SK-N-SH (cell line): ENCODE measurements at regions not wholly inside any gene's neighbourhood (a gene's known extent, or its start where the extent isn't known, plus 50 kb on each side); places are given as distances from the start of the nearest gene placed in this dataset.

ENCODE experiments used
- CTCF ChIA-PET: fragments of 300-600, 350-600 bp; formaldehyde crosslinking; extraction: SDS; loops from one replicate; lab custom pipeline; 2021; lab: Yijun Ruan, JAX
- POLR2A ChIA-PET: fragments of 350-600 bp; sonication (Branson Sonifier 250); formaldehyde crosslinking; extraction: SDS; loops from one replicate; lab custom pipeline; 2020; ENCODE audit warnings: antibody characterized with exemption, inconsistent platforms; lab: Yijun Ruan, JAX
- DNase-seq: peaks from one replicate; pipeline ENCODE4 v3.0.0; 2012
- H2AFZ ChIP-seq: fragments of 200-600 bp; sonication (generic); 2 replicates; pipeline ENCODE4 v1.8.1; 2016; ENCODE audit warnings: antibody characterized with exemption, mild to moderate bottlenecking, low read depth
- H3F3A ChIP-seq: fragments of 200-600 bp; sonication (generic); replicated peaks from 2 replicates; pipeline ENCODE3; 2016; ENCODE audit warnings: antibody characterized with exemption, mild to moderate bottlenecking; ENCODE audit not compliant: insufficient read depth
- H3K27ac ChIP-seq, 2 experiments: fragments of 200-500 bp in 1 of 2; fragments of 200-600 bp in 1 of 2; sonication (Bioruptor generic) in 1 of 2; sonication (generic), shearing (Covaris generic) in 1 of 2; 2 replicates each; pipeline versions ENCODE4 v1.5.1 to v1.6.1; 2014 to 2016; ENCODE audit warnings: low read depth in 2 of 2, inconsistent platforms in 1 of 2, low read length in 1 of 2, mild to moderate bottlenecking in 1 of 2, mixed read lengths in 1 of 2
- H3K27me3 ChIP-seq: fragments of 200-600 bp; sonication (generic), shearing (Covaris generic); 2 replicates; pipeline ENCODE4 v1.6.1; 2016; ENCODE audit warnings: mixed run types; ENCODE audit not compliant: insufficient read depth
- H3K36me3 ChIP-seq, 2 experiments: fragments of 200-500 bp in 1 of 2; fragments of 200-600 bp in 1 of 2; sonication (Bioruptor generic) in 1 of 2; sonication (generic) in 1 of 2; replicated peaks in 1 of 2; 2 replicates each; pipeline versions ENCODE3 to v1.5.1; 2014 to 2016; ENCODE audit warnings: low read length in 1 of 2, mild to moderate bottlenecking in 1 of 2; ENCODE audit not compliant: insufficient read depth in 2 of 2, control insufficient read depth in 1 of 2
- H3K4me1 ChIP-seq, 2 experiments: fragments of 200-500 bp in 1 of 2; fragments of 200-600 bp in 1 of 2; sonication (Bioruptor generic) in 1 of 2; sonication (generic), shearing (Covaris generic) in 1 of 2; 2 replicates each; pipeline versions ENCODE4 v1.5.1 to v1.6.1; 2014 to 2016; ENCODE audit warnings: low read depth in 1 of 2, low read length in 1 of 2, mixed run types in 1 of 2; ENCODE audit not compliant: insufficient read depth in 2 of 2, control insufficient read depth in 1 of 2
- H3K4me2 ChIP-seq: fragments of 200-600 bp; sonication (generic), shearing (Covaris generic); 2 replicates; pipeline ENCODE4 v1.6.1; 2017; ENCODE audit warnings: mixed run types
- H3K4me3 ChIP-seq, 2 experiments: fragments of 200-500 bp in 1 of 2; fragments of 200-600 bp in 1 of 2; sonication (Bioruptor generic) in 1 of 2; sonication (generic), shearing (Covaris generic) in 1 of 2; 2 replicates each; pipeline versions ENCODE4 v1.5.1 to v1.8.1; 2014 to 2016; ENCODE audit warnings: low read depth in 2 of 2, inconsistent platforms in 1 of 2, low read length in 1 of 2, mild to moderate bottlenecking in 1 of 2, mixed read lengths in 1 of 2, moderate library complexity in 1 of 2
- H3K79me2 ChIP-seq: fragments of 200-600 bp; sonication (generic); 2 replicates; pipeline ENCODE4 v1.8.1; 2017; ENCODE audit warnings: mild to moderate bottlenecking; ENCODE audit not compliant: insufficient read depth
- H3K9ac ChIP-seq: fragments of 200-600 bp; sonication (generic); 2 replicates; pipeline ENCODE4 v1.6.1; 2017; ENCODE audit warnings: mixed run types
- H3K9me2 ChIP-seq: fragments of 200-600 bp; sonication (generic); 2 replicates; pipeline ENCODE4 v1.6.1; 2017; ENCODE audit warnings: mixed run types
- H3K9me3 ChIP-seq: fragments of 200-600 bp; sonication (generic); 2 replicates; pipeline ENCODE4 v1.6.1; 2017; ENCODE audit warnings: mixed run types, mild to moderate bottlenecking, moderate library complexity
- H4K20me1 ChIP-seq: fragments of 200-600 bp; sonication (generic); 2 replicates; pipeline ENCODE4 v1.6.1; 2017; ENCODE audit warnings: mild to moderate bottlenecking, mixed run types; ENCODE audit not compliant: insufficient read depth
- EZH2phosphoT487 ChIP-seq: fragments of 200-600 bp; sonication (generic); IDR thresholded peaks from 2 replicates; pipeline ENCODE4 v1.6.1; 2017; ENCODE audit warnings: low read depth, mixed run types, mild to moderate bottlenecking, antibody characterized with exemption, moderate library complexity, borderline replicate concordance
- FOXM1 ChIP-seq: IDR thresholded peaks from 2 replicates; pipeline ENCODE4 v1.4.0; 2012; ENCODE audit warnings: low read depth, mild to moderate bottlenecking
- GABPA ChIP-seq: IDR thresholded peaks from 2 replicates; pipeline ENCODE4 v1.4.0; 2012; ENCODE audit warnings: low read depth, mild to moderate bottlenecking
- JUND ChIP-seq: IDR thresholded peaks from 2 replicates; pipeline ENCODE4 v1.4.0; 2012
- NFIC ChIP-seq: IDR thresholded peaks from 2 replicates; pipeline ENCODE4 v1.4.0; 2012; ENCODE audit warnings: borderline replicate concordance
- RAD21 ChIP-seq: IDR thresholded peaks from 2 replicates; pipeline ENCODE4 v1.6.1; 2012; ENCODE audit warnings: mild to moderate bottlenecking, low read length
- RCOR1 ChIP-seq: fragments of 150-350 bp; IDR thresholded peaks from 2 replicates; pipeline ENCODE4 v1.6.1; 2017; ENCODE audit warnings: antibody characterized with exemption, low read length
- SMC3 ChIP-seq: IDR thresholded peaks from 2 replicates; pipeline ENCODE4 v1.6.1; 2012; ENCODE audit warnings: low read depth, low read length, improper control_type of control experiment
- TCF12 ChIP-seq: IDR thresholded peaks from 2 replicates; pipeline ENCODE4 v1.4.0; 2012
- TEAD4 ChIP-seq: IDR thresholded peaks from 2 replicates; pipeline ENCODE4 v1.4.0; 2012; ENCODE audit warnings: mild to moderate bottlenecking, borderline replicate concordance; ENCODE audit not compliant: insufficient read depth
- WGBS: methylation state at CpG from one replicate; pipeline ENCODE4 v1.1.6; 2017; ENCODE audit warnings: low lambda C conversion rate; 5-methylcytosine and 5-hydroxymethylcytosine counted together
- TF ChIP-seq, protein P1 (sequence below): fragments of 150-350 bp; IDR thresholded peaks from 2 replicates; pipeline ENCODE4 v1.6.1; 2017; ENCODE audit warnings: antibody characterized with exemption, low read length, low read depth, borderline replicate concordance
- TF ChIP-seq, protein P2 (sequence below): fragments of 200-600 bp; sonication (generic); IDR thresholded peaks from 2 replicates; pipeline ENCODE4 v1.6.1; 2017; ENCODE audit warnings: antibody characterized with exemption, mild to moderate bottlenecking, moderate library complexity

DNA sequence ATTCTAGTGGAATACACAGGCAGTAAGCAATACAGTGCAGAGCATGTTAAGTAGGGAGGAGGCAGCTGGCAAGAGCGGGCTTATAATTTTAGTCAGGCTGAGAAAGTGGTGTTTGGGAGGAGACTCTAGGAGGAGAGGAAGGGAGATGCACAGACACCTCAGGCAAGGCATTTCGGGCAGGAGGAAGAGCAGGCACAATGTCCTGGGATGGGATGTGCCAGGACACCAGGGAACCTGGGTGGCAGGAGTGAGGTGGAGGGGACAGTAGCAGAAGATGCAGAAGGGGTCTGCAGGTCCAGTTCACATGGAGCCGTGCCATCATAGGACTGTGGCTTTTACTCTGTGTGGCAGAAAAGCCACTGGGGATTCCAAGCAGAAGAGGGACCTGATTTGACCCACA is 143.7 kb upstream of the FSTL4 start:
- no peaks in the 10 kb centered on the region for H3K36me3 ChIP-seq
- H3K79me2 ChIP-seq = no peaks in the 10 kb centered on the region
- POLR2A ChIA-PET = interaction anchor here (0.6 kb wide), 1 partner anchor 17 kb away, joined by 6 read pairs; no protein-coding TSS in a partner anchor
- no peak overlapping the region for H3K4me2 ChIP-seq
- no peak overlapping the region for H3K4me3 ChIP-seq
- WGBS = 35% methylated on average over 3 of the region's 3 CpGs
- H2AFZ ChIP-seq = no peak overlapping the region
- no peak for DNase-seq
- H3K9me2 ChIP-seq = no peaks in the 10 kb centered on the region
- H3F3A ChIP-seq = no peaks in the 10 kb centered on the region
- peaks cover 5% of the 10 kb centered on the region; the same call in 1 of the 2 replicates for H3K27me3 ChIP-seq
- H3K27ac ChIP-seq = no peak overlapping the region
- TF ChIP-seq JUND (no peak), TEAD4 (no peak), RAD21 (no peak), FOXM1 (no peak), RCOR1 (no peak), GABPA (no peak), NFIC (no peak), TCF12 (no peak), EZH2phosphoT487 (no peak)
- TF ChIP-seq, protein P1, sequence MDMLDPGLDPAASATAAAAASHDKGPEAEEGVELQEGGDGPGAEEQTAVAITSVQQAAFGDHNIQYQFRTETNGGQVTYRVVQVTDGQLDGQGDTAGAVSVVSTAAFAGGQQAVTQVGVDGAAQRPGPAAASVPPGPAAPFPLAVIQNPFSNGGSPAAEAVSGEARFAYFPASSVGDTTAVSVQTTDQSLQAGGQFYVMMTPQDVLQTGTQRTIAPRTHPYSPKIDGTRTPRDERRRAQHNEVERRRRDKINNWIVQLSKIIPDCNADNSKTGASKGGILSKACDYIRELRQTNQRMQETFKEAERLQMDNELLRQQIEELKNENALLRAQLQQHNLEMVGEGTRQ = no peak
- H4K20me1 ChIP-seq = no peaks in the 10 kb centered on the region
- H3K4me1 ChIP-seq = peaks cover 0 to 10% of the 10 kb centered on the region in 2 experiments; a peak in 1 of 4 replicates
- CTCF ChIA-PET = interaction anchor here (0.9 to 3.8 kb wide), 7 partner anchors 9 to 189 kb away, joined by 3 to 14 read pairs (median 3); no protein-coding TSS in a partner anchor
- H3K9me3 ChIP-seq = no peaks in the 10 kb centered on the region
- H3K9ac ChIP-seq = no peak overlapping the region

DNA sequence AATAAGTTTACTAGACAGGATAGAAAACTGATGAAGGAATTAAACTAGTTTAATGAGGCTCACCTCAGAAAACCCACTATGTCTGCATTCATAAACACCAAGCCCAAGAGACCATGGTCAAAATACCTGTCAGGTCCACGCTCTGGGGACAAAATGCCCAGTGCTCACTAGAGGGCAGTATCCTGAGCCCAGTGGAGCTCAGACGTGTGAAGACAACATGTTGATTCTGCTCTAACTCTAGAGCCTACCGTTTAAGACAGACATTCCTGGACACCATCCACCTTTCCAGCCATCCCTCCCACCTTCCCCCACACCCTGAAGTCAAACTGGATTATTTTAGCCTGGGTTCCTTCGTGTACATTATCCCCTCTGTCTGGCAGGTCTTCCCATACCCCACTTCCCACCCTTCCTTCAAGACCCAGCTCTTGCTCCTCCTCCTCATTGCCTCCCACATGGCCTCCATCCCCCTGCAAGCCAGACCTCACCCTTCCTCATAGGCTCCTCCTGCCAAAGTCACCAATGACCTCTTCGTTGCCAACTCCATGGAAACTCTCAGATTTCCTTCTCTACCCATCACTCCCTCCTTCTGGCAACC is 142.3 kb upstream of the FSTL4 start:
- H3K4me1 ChIP-seq = peaks cover 0 to 10% of the 10 kb centered on the region in 2 experiments; a peak in 1 of 4 replicates
- H3K9me2 ChIP-seq = no peaks in the 10 kb centered on the region
- H3F3A ChIP-seq = no peaks in the 10 kb centered on the region
- CTCF ChIA-PET = interaction anchor here (0.6 to 3.8 kb wide), 14 partner anchors 8 to 330 kb away, joined by 3 to 14 read pairs (median 3); no protein-coding TSS in a partner anchor
- DNase-seq = no peak
- no peaks in the 10 kb centered on the region for H3K36me3 ChIP-seq
- H3K27ac ChIP-seq = no peak overlapping the region
- 36% methylated on average over 5 of the region's 5 CpGs for WGBS
- H3K4me3 ChIP-seq = no peak overlapping the region
- no peak overlapping the region for H2AFZ ChIP-seq
- no peaks in the 10 kb centered on the region for H3K79me2 ChIP-seq
- no peaks in the 10 kb centered on the region for H4K20me1 ChIP-seq
- H3K9ac ChIP-seq = no peak overlapping the region
- POLR2A ChIA-PET = no interaction called here
- H3K27me3 ChIP-seq = peaks cover 5% of the 10 kb centered on the region; the same call in 1 of the 2 replicates
- no peak overlapping the region for H3K4me2 ChIP-seq
- TF ChIP-seq JUND (no peak), RAD21 (peak; percentile 49), SMC3 (peak; percentile 41)
- TF ChIP-seq, protein P1 = no peak
- TF ChIP-seq, protein P2, sequence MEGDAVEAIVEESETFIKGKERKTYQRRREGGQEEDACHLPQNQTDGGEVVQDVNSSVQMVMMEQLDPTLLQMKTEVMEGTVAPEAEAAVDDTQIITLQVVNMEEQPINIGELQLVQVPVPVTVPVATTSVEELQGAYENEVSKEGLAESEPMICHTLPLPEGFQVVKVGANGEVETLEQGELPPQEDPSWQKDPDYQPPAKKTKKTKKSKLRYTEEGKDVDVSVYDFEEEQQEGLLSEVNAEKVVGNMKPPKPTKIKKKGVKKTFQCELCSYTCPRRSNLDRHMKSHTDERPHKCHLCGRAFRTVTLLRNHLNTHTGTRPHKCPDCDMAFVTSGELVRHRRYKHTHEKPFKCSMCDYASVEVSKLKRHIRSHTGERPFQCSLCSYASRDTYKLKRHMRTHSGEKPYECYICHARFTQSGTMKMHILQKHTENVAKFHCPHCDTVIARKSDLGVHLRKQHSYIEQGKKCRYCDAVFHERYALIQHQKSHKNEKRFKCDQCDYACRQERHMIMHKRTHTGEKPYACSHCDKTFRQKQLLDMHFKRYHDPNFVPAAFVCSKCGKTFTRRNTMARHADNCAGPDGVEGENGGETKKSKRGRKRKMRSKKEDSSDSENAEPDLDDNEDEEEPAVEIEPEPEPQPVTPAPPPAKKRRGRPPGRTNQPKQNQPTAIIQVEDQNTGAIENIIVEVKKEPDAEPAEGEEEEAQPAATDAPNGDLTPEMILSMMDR = peak; percentile 56
- H3K9me3 ChIP-seq = no peaks in the 10 kb centered on the region
